ENCODE measurements at regions not wholly inside any gene's neighbourhood (a gene's known extent, or its start where the extent isn't known, plus 50 kb on each side); places are given as distances from the start of the nearest gene placed in this dataset.

- no peak for TF ChIP-seq ZFX (IDR thresholded peaks at IDR 0.05; ENCODE audit: borderline replicate concordance)
- TF ChIP-seq, protein P1, sequence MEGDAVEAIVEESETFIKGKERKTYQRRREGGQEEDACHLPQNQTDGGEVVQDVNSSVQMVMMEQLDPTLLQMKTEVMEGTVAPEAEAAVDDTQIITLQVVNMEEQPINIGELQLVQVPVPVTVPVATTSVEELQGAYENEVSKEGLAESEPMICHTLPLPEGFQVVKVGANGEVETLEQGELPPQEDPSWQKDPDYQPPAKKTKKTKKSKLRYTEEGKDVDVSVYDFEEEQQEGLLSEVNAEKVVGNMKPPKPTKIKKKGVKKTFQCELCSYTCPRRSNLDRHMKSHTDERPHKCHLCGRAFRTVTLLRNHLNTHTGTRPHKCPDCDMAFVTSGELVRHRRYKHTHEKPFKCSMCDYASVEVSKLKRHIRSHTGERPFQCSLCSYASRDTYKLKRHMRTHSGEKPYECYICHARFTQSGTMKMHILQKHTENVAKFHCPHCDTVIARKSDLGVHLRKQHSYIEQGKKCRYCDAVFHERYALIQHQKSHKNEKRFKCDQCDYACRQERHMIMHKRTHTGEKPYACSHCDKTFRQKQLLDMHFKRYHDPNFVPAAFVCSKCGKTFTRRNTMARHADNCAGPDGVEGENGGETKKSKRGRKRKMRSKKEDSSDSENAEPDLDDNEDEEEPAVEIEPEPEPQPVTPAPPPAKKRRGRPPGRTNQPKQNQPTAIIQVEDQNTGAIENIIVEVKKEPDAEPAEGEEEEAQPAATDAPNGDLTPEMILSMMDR (IDR thresholded peaks at IDR 0.05) = no peak
- no peak overlapping the region for H3K27ac ChIP-seq
Measured at GRCh38 chr1:57868239-57868638, 444.4 kb upstream of the DAB1 start.

GRCh38 chr1:57866998-57867397, 443.1 kb upstream of the DAB1 start:
- TF ChIP-seq, protein P1 (IDR thresholded peaks at IDR 0.05) = no peak
- no peak for TF ChIP-seq ZFX (IDR thresholded peaks at IDR 0.05; ENCODE audit: borderline replicate concordance)
- H3K27ac ChIP-seq = no peak overlapping the region

DNA sequence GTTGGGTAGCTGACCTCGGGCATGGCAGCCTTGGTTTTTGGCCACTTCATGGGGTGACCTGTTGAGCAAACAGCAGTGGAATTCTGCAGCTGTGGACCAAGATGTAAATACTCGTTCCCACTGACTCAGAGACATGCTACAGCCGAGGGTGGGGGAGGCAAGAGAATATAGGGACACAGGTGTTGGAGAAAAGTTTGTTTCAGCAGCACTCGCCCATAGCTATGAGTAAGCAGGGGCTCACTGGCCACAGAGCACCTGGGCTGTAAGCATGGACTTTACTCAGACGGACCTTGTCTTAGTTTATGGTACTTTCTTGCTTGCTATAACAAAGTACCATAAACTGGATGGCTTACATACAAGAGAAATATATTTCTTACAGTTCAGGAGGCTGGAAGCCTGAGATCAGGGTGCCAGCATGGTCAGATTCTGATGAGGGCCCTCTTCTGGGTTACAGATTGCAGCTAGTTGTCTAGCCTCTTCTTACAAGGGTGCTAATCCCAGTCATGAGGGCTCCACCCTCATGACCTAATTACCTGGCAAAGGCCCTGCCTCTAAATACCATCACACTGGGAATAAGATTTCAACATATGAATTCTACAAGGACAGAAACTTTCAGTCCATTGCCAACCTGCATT, 437.2 kb upstream of the DAB1 start:
- no peak overlapping the region for H3K27ac ChIP-seq
- TF ChIP-seq, protein P1 (IDR thresholded peaks at IDR 0.05) = no peak
- TF ChIP-seq ZFX (IDR thresholded peaks at IDR 0.05; ENCODE audit: borderline replicate concordance) = no peak

DNA sequence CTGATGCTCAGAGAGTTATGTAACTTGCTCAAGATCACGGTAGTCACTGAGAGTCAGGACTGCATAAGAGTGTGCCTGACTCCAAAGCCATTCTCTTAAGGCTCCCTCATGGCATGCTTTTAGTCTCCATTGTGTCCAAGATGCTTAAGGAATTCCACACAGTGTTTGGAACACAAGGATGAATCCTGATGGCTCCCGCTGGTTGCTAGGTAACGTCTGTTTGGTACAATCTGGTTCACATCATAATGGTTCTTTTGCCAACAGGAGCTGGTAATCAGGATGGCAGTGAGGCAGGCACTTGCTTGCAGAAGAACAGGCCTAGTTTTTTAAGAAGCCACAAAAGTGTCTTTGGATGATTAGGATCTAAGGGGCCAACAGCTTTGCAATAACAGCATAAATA, 436.5 kb upstream of the DAB1 start:
- TF ChIP-seq, protein P1 (IDR thresholded peaks at IDR 0.05) = no peak
- no peak for TF ChIP-seq ZFX (IDR thresholded peaks at IDR 0.05; ENCODE audit: borderline replicate concordance)

DNA sequence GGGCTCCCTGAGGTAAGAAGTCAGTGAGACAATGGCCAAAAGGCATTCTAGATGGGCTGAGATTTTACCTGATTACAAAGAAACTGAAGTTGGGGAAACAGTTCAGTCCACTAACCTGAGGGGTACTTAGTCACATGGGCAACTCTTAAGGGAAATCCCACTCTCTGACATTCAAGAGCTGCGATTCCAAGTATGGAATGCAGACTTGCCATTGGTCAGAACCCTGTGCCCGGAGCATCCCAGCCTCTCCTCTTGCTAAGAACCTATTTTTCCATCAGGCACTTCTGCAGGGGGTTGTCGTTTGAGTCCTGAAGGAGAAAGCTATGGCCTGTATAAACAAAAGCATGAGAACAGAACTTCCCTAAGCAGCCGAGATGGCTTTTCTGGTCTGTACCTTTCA, 434.9 kb upstream of the DAB1 start:
- H3K27ac ChIP-seq = no peak overlapping the region
- TF ChIP-seq ZFX (IDR thresholded peaks at IDR 0.05; ENCODE audit: borderline replicate concordance) = no peak
- TF ChIP-seq, protein P1 (IDR thresholded peaks at IDR 0.05) = no peak

More for the DNA sequence above, 436.5 kb upstream of the DAB1 start:
- no peak overlapping the region for H3K27ac ChIP-seq

DNA sequence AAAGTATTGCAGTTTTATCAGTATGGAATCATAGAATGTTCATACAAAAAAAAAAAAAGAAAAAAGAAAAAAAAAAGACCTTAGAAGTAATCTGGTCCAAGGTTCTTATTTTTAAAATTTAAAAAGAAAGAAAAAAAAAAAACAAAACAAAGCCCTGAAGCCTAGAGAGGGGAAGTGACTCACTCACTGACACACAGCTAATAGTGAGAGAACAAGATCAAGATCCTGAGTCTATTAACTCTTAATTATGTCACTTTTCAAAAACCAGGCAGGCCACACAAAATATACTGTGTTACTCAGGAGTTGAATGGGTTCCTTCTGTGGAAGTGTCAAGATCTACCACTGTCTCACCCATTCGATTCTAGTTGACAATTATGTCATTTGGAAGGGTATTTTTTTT, 433.9 kb upstream of the DAB1 start:
- TF ChIP-seq ZFX (IDR thresholded peaks at IDR 0.05; ENCODE audit: borderline replicate concordance) = no peak
- TF ChIP-seq, protein P1 (IDR thresholded peaks at IDR 0.05) = no peak
- H3K27ac ChIP-seq = no peak overlapping the region

- H3K27ac ChIP-seq = no peak overlapping the region
- TF ChIP-seq, protein P1 (IDR thresholded peaks at IDR 0.05) = no peak
- TF ChIP-seq ZFX (IDR thresholded peaks at IDR 0.05; ENCODE audit: borderline replicate concordance) = no peak
Measured at GRCh38 chr1:57854436-57854835, 430.6 kb upstream of the DAB1 start.

Data from 22Rv1 (cell line).